ENCODE measurements at regions not wholly inside any gene's neighbourhood (a gene's known extent, or its start where the extent isn't known, plus 50 kb on each side); places are given as distances from the start of the nearest gene placed in this dataset.
"Not testable (repeated sequence)": the region's sequence is repeated elsewhere in the genome, so short reads cannot be mapped to it uniquely, and the experiment has no call there.

DNA sequence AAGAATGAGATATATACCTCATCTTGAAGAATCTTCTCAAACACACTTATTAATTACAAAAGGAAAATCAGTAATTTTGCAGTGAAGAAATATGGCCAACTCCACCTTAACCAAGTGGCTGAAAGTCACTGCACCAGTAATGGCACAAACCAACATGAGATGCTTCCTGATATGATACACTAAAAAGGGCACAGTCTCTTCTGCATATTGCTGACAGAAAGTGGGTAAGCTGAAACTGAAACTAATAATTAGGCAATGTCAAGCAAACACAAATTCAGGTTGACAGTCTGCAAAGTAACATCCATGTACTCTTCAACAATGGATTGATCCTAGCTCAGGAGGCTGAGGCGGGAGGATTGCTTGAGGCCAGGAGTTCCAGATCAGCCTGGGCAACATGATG is 56.1 kb downstream of the ZNF22 start:
- H3K27ac ChIP-seq (ENCODE audit: insufficient read depth in 1 of 2, low read depth in 1 of 2, low read length in 2 of 2, poor library complexity in 1 of 2, severe bottlenecking in 2 of 2); DNase-seq; CTCF ChIA-PET; H3K36me3 ChIP-seq (ENCODE audit: control insufficient read depth in 4 of 4, insufficient read depth in 4 of 4, low read length in 3 of 4); H3K9me3 ChIP-seq (ENCODE audit: control extremely low read depth in 1 of 5, control insufficient read depth in 4 of 5, insufficient read depth in 2 of 5, low read depth in 1 of 5, low read length in 4 of 5); H3K4me3 ChIP-seq (ENCODE audit: control insufficient read depth in 1 of 7, extremely low read depth in 1 of 7, insufficient read depth in 4 of 7, low read depth in 2 of 7, low read length in 6 of 7); H3K27me3 ChIP-seq (replicated peaks in 2 of 5; ENCODE audit: control insufficient read depth in 4 of 5, insufficient read depth in 5 of 5, low read length in 4 of 5); POLR2A ChIA-PET: not testable (repeated sequence)
- 100% methylated on average over 1 of the region's 1 CpG for WGBS (ENCODE audit: insufficient coverage)
- peaks cover 0 to 12% (median 6%) of the 10 kb centered on the region in 4 experiments for H3K4me1 ChIP-seq (ENCODE audit: control extremely low read depth in 1 of 4, control insufficient read depth in 4 of 4, insufficient read depth in 4 of 4, low read length in 3 of 4)

DNA sequence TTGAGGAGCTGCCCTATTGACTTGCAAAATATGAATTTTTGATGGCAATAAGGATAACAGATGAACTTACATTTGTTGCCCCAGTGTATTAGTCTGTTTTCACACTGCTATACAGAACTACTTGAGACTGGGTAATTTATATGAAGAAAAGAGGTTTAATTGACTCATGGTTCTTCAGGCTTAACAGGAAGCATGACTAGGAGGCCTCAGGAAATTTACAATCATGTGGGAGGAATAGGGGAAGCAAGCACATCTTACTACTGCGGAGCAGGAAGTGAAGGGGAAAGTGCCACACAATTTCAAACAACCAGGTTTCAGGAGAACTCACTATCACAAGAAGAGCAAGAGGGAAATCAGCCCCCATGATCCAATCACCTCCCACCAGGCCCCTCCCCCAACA is 57.9 kb downstream of the ZNF22 start:
- Histone ChIP-seq H3K9me3 (ENCODE audit: control extremely low read depth in 1 of 5, control insufficient read depth in 4 of 5, insufficient read depth in 2 of 5, low read depth in 1 of 5, low read length in 4 of 5) (no peaks in the 10 kb centered on the region), H3K27ac (ENCODE audit: insufficient read depth in 1 of 2, low read depth in 1 of 2, low read length in 2 of 2, poor library complexity in 1 of 2, severe bottlenecking in 2 of 2) (no peak overlapping the region), H3K27me3 (replicated peaks in 2 of 5; ENCODE audit: control insufficient read depth in 4 of 5, insufficient read depth in 5 of 5, low read length in 4 of 5) (no peaks in the 10 kb centered on the region), H3K4me1 (ENCODE audit: control extremely low read depth in 1 of 4, control insufficient read depth in 4 of 4, insufficient read depth in 4 of 4, low read length in 3 of 4) (peaks cover 0 to 12% (median 8%) of the 10 kb centered on the region in 4 experiments), H3K4me3 (ENCODE audit: control insufficient read depth in 1 of 7, extremely low read depth in 1 of 7, insufficient read depth in 4 of 7, low read depth in 2 of 7, low read length in 6 of 7) (no peak overlapping the region), H3K36me3 (ENCODE audit: control insufficient read depth in 4 of 4, insufficient read depth in 4 of 4, low read length in 3 of 4) (no peaks in the 10 kb centered on the region)
- POLR2A ChIA-PET: no interaction called here
- CTCF ChIA-PET: no interaction called here
- peak; percentile 15 to 60 (median 34) for DNase-seq
- no CpG with 5 or more reads among the region's 1 CpG for WGBS (ENCODE audit: insufficient coverage)

DNA sequence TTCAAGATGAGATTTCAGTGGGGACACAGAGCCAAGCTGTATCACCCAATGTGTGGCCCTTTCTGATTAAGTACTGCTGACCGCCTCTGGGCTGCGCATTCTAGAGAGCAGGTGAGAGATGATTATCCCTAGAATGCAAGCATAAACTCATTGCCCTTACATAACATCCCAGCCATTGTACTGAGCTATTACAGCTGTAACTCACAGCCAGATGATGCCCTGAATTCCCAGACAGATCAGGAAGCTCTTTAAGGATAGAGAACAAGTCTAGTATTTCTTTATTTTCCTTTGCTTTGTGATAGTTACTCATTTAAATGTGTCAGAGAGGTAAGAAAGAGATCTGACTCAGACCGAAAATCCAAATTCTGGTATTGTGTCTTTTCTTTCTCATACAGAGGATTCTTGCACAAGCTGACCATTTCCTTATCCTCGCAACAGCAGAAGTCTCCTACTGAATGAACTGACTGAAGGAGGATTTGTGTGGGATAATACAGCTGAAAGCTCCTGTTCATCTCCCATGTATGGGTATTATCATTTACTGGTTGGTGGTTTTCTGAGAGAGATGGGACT is 58.4 kb downstream of the ZNF22 start:
- Histone ChIP-seq H3K4me1 (ENCODE audit: control extremely low read depth in 1 of 4, control insufficient read depth in 4 of 4, insufficient read depth in 4 of 4, low read length in 3 of 4) (peaks cover 0 to 14% (median 10%) of the 10 kb centered on the region in 4 experiments), H3K9me3 (ENCODE audit: control extremely low read depth in 1 of 5, control insufficient read depth in 4 of 5, insufficient read depth in 2 of 5, low read depth in 1 of 5, low read length in 4 of 5) (no peaks in the 10 kb centered on the region), H3K27me3 (replicated peaks in 2 of 5; ENCODE audit: control insufficient read depth in 4 of 5, insufficient read depth in 5 of 5, low read length in 4 of 5) (no peaks in the 10 kb centered on the region), H3K27ac (ENCODE audit: insufficient read depth in 1 of 2, low read depth in 1 of 2, low read length in 2 of 2, poor library complexity in 1 of 2, severe bottlenecking in 2 of 2) (no peak overlapping the region), H3K4me3 (ENCODE audit: control insufficient read depth in 1 of 7, extremely low read depth in 1 of 7, insufficient read depth in 4 of 7, low read depth in 2 of 7, low read length in 6 of 7) (no peak overlapping the region), H3K36me3 (ENCODE audit: control insufficient read depth in 4 of 4, insufficient read depth in 4 of 4, low read length in 3 of 4) (no peaks in the 10 kb centered on the region)
- POLR2A ChIA-PET: no interaction called here
- CTCF ChIA-PET: no interaction called here
- WGBS (ENCODE audit: insufficient coverage): 100% methylated on average over 2 of the region's 4 CpGs
- DNase-seq: no peak

DNA sequence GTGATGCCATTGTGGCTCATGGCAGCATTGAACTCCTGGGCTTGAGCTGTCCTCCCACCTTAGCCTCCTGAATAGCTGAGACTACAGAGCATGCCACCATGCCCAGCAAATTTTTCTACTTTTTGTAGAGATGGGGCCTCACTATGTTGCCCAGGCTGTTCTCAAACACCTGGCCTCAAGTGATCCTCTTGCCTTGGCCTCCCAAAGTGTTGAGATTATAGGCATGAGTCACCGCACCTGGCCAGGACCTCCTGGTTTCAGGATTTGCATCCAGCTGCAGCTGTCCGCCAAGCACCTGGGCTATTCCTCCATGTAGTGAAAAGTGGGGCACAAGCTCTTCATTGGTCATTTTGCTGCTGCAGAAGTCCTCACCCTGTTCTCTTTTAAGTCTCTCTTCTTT is 58.9 kb downstream of the ZNF22 start:
- Histone ChIP-seq H3K27me3 (replicated peaks in 2 of 5; ENCODE audit: control insufficient read depth in 4 of 5, insufficient read depth in 5 of 5, low read length in 4 of 5) (no peaks in the 10 kb centered on the region), H3K27ac (ENCODE audit: insufficient read depth in 1 of 2, low read depth in 1 of 2, low read length in 2 of 2, poor library complexity in 1 of 2, severe bottlenecking in 2 of 2) (no peak overlapping the region), H3K36me3 (ENCODE audit: control insufficient read depth in 4 of 4, insufficient read depth in 4 of 4, low read length in 3 of 4) (no peaks in the 10 kb centered on the region), H3K4me1 (ENCODE audit: control extremely low read depth in 1 of 4, control insufficient read depth in 4 of 4, insufficient read depth in 4 of 4, low read length in 3 of 4) (peaks cover 0 to 14% (median 10%) of the 10 kb centered on the region in 4 experiments), H3K9me3 (ENCODE audit: control extremely low read depth in 1 of 5, control insufficient read depth in 4 of 5, insufficient read depth in 2 of 5, low read depth in 1 of 5, low read length in 4 of 5) (no peaks in the 10 kb centered on the region), H3K4me3 (ENCODE audit: control insufficient read depth in 1 of 7, extremely low read depth in 1 of 7, insufficient read depth in 4 of 7, low read depth in 2 of 7, low read length in 6 of 7) (no peak overlapping the region)
- CTCF ChIA-PET: no interaction called here
- POLR2A ChIA-PET: no interaction called here
- WGBS (ENCODE audit: insufficient coverage): 94% methylated on average over 2 of the region's 2 CpGs
- DNase-seq: no peak

DNA sequence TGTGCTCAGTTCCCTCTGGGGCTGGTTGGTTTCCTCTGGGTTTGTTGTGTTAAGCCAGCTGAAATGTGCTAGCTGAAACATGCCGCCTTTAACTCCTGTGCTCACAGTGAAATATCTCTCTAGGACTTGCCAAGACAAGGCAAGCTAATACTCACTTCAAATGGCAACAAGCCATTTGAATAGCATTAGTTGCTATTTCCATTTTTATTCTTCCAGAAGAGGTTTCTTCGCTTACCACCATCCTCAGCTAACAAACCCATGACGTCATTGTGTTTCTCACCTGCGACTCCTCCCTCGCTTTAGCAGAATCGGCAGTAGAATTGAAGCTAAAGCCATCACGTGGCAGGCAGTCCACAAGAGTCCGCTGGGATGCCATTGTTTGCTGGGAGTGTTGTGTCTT is 61.3 kb downstream of the ZNF22 start:
- no peaks in the 10 kb centered on the region for H3K36me3 ChIP-seq (ENCODE audit: control insufficient read depth in 4 of 4, insufficient read depth in 4 of 4, low read length in 3 of 4)
- no peak for DNase-seq
- H3K4me1 ChIP-seq (ENCODE audit: control extremely low read depth in 1 of 4, control insufficient read depth in 4 of 4, insufficient read depth in 4 of 4, low read length in 3 of 4): peaks cover 0 to 14% (median 10%) of the 10 kb centered on the region in 4 experiments
- WGBS (ENCODE audit: insufficient coverage): 81% methylated on average over 6 of the region's 8 CpGs
- no peak overlapping the region for H3K4me3 ChIP-seq (ENCODE audit: control insufficient read depth in 1 of 7, extremely low read depth in 1 of 7, insufficient read depth in 4 of 7, low read depth in 2 of 7, low read length in 6 of 7)
- CTCF ChIA-PET: interaction anchor here (1.0 to 1.5 kb wide), 3 partner anchors 10 to 11 kb away, joined by 3 read pairs; no protein-coding TSS in a partner anchor
- H3K9me3 ChIP-seq (ENCODE audit: control extremely low read depth in 1 of 5, control insufficient read depth in 4 of 5, insufficient read depth in 2 of 5, low read depth in 1 of 5, low read length in 4 of 5): no peaks in the 10 kb centered on the region
- POLR2A ChIA-PET: interaction anchor here (0.7 kb wide), 1 partner anchor 20 kb away, joined by 3 read pairs; no protein-coding TSS in a partner anchor
- H3K27ac ChIP-seq (ENCODE audit: insufficient read depth in 1 of 2, low read depth in 1 of 2, low read length in 2 of 2, poor library complexity in 1 of 2, severe bottlenecking in 2 of 2): no peak overlapping the region
- no peaks in the 10 kb centered on the region for H3K27me3 ChIP-seq (replicated peaks in 2 of 5; ENCODE audit: control insufficient read depth in 4 of 5, insufficient read depth in 5 of 5, low read length in 4 of 5)

DNA sequence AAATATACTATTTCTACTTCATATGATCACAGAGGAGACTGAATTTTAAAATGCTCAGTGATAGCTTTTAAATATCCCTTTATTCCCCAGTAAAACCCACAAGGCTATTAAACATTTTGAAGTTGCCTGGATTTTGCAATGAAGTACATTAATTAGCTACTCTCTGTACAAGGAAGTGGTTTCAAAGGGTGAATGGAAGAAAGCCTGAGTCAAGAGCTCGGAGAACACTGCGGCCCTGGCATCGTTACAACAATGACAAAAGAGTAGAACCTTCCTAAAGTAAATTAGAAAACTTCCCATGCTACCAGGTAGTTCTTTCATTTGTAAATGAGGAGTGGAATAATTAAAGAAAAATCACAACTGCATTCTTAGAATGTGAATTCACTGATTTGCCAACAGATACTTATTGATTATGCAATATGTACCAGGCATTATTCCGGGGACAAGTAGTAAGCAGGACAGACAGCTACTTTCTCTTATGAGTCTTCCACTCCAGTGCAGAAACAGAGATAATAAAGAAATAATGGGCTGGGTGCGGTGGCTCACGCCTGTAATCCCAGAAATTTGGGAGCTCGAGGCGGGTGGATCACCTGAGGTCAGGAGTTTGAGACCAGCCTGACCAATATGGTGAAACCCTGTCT is 63.0 kb downstream of the ZNF22 start:
- no peaks in the 10 kb centered on the region for H3K9me3 ChIP-seq (ENCODE audit: control extremely low read depth in 1 of 5, control insufficient read depth in 4 of 5, insufficient read depth in 2 of 5, low read depth in 1 of 5, low read length in 4 of 5)
- CTCF ChIA-PET: no interaction called here
- H3K27ac ChIP-seq (ENCODE audit: insufficient read depth in 1 of 2, low read depth in 1 of 2, low read length in 2 of 2, poor library complexity in 1 of 2, severe bottlenecking in 2 of 2): no peak overlapping the region
- WGBS (ENCODE audit: insufficient coverage): 76% methylated on average over 5 of the region's 8 CpGs
- peaks cover 0 to 11% (median 5%) of the 10 kb centered on the region in 4 experiments for H3K4me1 ChIP-seq (ENCODE audit: control extremely low read depth in 1 of 4, control insufficient read depth in 4 of 4, insufficient read depth in 4 of 4, low read length in 3 of 4)
- POLR2A ChIA-PET: no interaction called here
- H3K36me3 ChIP-seq (ENCODE audit: control insufficient read depth in 4 of 4, insufficient read depth in 4 of 4, low read length in 3 of 4): no peaks in the 10 kb centered on the region
- H3K4me3 ChIP-seq (ENCODE audit: control insufficient read depth in 1 of 7, extremely low read depth in 1 of 7, insufficient read depth in 4 of 7, low read depth in 2 of 7, low read length in 6 of 7): no peak overlapping the region
- DNase-seq: peak; percentile 13 to 62 (median 55)
- H3K27me3 ChIP-seq (replicated peaks in 2 of 5; ENCODE audit: control insufficient read depth in 4 of 5, insufficient read depth in 5 of 5, low read length in 4 of 5): no peaks in the 10 kb centered on the region

DNA sequence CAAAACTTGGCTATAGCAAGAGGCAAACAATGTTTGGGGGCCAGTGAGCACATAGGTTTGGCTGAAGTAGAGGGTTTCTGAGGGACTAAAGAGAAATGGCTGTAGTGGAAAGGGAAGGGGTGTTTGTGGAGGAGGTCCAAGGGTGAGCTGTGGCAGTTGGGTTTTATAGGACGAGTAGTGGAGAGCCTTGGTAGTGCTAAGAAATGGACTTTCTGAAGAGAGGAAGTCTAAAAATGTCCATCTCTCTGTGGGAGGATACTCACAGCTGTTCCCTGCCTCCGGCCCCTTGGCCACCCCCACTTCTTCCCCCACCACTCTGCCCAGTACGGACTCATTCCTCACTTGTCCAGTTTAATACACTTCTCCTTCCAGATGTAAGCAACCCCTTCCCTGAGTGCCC is 64.3 kb downstream of the ZNF22 start:
- CTCF ChIA-PET: no interaction called here

More for the DNA sequence above, 64.3 kb downstream of the ZNF22 start:
- Histone ChIP-seq H3K4me1 (ENCODE audit: control extremely low read depth in 1 of 4, control insufficient read depth in 4 of 4, insufficient read depth in 4 of 4, low read length in 3 of 4) (peaks cover 0 to 7% (median 2%) of the 10 kb centered on the region in 4 experiments), H3K4me3 (ENCODE audit: control insufficient read depth in 1 of 7, extremely low read depth in 1 of 7, insufficient read depth in 4 of 7, low read depth in 2 of 7, low read length in 6 of 7) (no peak overlapping the region), H3K27ac (ENCODE audit: insufficient read depth in 1 of 2, low read depth in 1 of 2, low read length in 2 of 2, poor library complexity in 1 of 2, severe bottlenecking in 2 of 2) (no peak overlapping the region), H3K9me3 (ENCODE audit: control extremely low read depth in 1 of 5, control insufficient read depth in 4 of 5, insufficient read depth in 2 of 5, low read depth in 1 of 5, low read length in 4 of 5) (no peaks in the 10 kb centered on the region), H3K36me3 (ENCODE audit: control insufficient read depth in 4 of 4, insufficient read depth in 4 of 4, low read length in 3 of 4) (no peaks in the 10 kb centered on the region), H3K27me3 (replicated peaks in 2 of 5; ENCODE audit: control insufficient read depth in 4 of 5, insufficient read depth in 5 of 5, low read length in 4 of 5) (no peaks in the 10 kb centered on the region)
- WGBS (ENCODE audit: insufficient coverage): 100% methylated on average over 1 of the region's 3 CpGs
- no peak for DNase-seq
- POLR2A ChIA-PET: no interaction called here

All from common myeloid progenitor, CD34-positive (primary cell).